Epidermal melanocyte (primary cell): ENCODE measurements at regions not wholly inside any gene's neighbourhood (a gene's known extent, or its start where the extent isn't known, plus 50 kb on each side); places are given as distances from the start of the nearest gene placed in this dataset.

Experiments
- DNase-seq: peaks from one replicate; pipeline ENCODE4 v3.0.0; 2011; ENCODE audit warnings: low spot score; ENCODE audit not compliant: insufficient read length

DNA sequence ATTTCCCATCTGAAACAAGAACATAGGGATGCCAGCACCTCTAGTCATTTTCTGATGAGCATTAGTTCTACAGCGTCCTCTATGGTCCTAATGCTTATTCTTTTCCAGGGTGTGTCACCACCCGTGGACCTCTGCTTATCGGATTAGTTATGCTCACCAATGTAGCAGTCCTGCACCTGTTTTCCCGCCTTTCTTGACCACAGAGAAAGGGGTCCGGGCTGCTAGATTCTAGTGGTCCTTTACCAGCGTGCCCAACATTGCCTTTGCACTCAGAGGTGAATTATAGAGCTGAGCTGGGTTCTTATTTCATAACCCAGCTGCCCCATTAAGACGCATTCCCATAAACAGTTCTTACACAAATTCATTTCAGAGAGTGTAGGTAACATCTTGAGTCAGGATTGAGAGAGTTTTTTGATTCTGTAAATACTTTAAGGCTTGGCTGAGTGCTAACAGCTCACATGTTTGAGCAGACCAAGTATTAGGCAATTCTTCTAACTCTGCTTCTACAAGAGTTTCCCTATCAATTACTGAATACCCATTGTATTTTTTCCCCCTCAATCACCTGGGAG lies 2205.1 kb upstream of the C9orf72 start:
- no peak for DNase-seq

DNA sequence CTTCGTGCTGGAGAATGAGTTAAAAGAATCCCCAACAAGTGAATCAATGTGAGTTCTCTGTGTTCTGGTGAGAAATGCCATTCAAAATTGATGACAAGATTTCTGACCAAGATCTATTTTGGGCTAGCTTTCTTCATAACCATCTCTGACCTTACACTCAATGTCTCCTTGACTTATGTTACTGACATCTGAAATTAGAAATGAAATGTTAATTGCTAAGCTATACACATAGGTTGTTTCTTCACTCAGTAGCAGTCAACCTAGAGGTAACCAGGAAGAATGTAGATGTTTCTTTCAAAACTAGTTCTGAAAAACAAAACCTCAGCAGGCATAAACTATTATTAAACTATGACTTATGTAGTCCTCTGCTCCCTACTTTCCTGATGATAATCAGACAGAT lies 2220.7 kb upstream of the C9orf72 start:
- no peak for DNase-seq

DNA sequence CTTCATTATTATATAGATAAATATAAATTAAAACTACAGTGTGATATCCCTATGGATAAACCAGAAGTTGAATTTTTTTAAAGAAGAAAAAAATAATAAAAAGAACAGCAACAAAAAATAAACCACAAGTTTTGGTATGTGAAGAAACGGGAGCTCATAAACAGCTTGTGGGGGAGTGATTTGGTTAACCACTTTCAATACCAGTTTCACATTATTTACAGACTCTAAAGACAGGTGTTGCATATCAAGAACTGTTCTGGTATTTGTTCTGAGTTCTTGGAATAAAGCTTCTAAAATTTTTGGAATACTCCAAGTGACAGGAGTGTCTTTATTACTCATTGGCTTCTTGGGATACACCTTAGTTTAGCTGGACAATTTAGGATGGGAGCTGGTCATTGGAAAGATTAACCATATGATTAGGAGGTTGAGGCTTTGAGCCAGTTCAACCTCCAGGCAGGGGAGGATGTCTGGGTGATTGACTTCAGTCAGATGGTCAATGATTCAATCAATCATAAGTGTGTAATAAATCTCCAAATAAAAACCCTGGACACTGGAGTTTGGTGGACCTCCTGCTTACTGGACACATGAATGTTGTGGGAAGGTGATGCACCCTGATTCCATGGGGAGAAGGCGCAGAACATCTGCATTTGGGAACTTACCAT lies 2223.1 kb upstream of the C9orf72 start:
- no peak for DNase-seq

DNA sequence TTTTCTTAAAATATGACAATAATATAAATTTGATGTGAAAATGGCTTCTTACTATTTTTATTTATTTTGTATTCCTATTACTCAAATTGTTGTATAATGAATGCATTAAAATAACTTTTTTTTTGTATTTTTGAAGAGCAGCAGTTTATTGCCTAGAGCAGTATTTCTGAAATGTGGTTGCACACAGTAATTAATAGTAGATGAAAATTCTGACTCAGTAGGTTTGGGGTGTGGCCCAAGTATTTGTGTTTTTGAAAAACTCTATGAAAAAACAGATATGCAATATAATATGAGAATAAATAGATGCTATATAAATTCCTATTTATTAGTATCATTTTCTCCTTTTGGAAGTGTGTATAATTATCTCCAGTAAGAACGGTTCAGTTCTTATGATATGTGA lies 2225.3 kb upstream of the C9orf72 start:
- DNase-seq = no peak

DNA sequence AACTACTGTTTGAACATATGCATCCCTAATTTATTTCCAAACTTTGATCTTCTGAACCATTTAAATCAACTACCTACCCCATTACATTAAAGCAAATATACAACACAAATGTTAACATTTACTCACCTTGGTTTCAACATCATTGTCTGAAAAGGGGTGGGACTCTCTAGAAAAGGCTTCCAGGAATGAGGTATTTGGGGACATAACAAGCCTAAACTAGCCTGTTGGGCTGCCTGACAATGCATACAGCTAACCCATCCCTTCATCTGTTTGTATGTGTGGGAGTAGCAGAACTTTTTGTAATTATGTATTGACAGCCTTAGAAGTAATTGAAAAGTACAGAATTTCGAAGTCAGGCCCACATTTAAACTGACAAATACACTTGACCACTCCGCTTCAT lies 2225.9 kb upstream of the C9orf72 start:
- no peak for DNase-seq

DNA sequence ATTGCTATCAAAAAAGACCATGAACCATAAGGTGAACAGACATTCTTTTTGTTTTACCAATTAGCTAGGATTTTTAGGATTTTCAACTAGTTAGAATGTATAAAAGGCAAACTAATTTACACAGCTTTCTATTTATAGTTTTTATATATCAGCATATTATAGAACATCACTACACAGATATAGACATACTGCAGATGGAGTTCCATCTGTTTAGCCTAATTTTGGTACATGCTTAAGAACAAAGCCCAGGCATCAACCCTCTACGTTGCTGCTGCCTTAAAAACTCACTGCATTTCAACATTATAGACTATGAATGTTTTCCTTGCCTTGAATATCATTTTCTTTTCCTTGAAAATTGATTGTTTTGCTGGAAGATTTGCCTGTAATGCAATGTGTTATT lies 2227.5 kb upstream of the C9orf72 start:
- no peak for DNase-seq

DNA sequence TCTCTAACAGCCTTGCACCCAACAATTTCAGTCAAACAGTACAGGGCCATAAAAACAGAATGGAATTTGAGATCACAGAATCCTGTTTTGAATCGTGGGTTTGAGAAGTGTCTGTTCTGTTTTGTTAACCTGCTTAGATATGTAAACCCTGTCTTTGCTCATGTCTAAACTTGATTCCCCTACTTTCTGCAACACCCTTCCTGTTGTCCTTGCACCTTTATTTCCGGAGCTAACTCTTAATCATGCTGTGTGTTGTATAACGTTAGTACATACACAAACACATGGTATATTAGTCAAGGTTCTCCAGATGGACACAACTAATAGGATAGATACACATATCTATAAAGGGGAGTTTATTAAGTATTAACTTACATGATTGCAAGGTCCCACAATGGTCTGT lies 2229.2 kb upstream of the C9orf72 start:
- DNase-seq = no peak

DNA sequence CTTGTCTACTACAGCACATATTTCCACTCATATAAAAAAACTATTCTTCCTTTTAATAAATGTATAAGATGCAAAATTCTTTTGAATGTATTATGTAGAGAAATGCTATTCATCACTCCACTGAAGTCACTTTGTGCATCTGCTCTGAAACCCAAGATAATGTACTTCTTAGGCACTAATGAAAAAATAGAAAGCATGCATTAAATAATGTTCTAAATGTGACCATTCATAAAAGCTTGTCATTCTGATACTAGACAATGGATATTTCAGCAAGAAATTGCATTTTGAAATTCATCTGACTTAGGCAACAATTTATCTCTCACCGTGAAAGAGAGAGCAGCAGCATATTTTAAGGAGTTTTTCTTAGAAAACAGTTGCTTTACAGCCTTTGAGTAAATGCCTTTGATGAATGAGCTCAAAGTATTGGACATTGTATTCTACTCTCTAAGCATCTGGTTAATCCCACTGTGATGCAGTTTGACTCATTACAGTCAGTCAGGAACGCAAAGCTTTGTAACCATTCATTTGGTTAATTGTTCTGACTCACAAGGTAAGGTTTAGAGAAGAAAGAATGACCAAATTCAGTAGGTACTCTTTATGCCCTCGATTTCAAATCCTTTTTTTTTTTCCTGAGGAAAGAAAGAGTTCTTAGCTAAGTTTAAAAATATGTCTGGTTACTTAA lies 2233.8 kb upstream of the C9orf72 start:
- DNase-seq = no peak

DNA sequence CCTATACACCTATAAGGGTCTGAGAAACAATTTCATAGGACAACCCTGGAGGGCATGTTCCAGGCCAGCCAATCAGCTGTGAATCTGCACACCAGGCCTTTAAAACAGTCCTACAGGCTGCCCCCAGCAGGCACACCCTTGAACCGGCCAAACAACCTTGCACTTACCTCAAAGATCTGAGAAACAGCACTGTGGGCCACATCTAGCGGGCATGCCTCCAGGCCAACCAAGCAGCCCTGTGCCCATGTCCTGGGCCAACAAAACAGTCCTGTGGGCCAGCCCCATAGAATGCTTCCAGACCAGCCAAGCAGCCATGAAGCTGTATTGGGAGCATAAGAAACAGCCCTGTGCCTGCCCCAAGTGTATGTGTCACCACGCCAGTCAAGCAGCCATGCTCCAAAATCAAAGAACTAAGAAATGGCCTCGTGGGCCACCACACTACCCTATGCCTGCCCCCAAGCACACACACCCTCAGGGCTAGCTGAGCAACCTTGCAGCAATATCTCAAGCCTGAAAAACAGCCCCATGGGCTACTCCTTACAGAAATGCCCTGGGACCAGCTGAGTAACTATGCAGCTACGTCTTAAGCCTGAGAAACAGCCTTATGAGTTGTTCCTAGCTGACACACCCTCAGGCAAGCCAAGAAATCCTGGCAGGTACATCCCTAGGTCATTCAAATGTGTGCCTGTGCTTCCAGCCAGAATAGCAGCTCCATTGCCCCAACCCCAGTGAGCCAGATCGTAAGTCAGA lies 2243.8 kb upstream of the C9orf72 start:
- no peak for DNase-seq

DNA sequence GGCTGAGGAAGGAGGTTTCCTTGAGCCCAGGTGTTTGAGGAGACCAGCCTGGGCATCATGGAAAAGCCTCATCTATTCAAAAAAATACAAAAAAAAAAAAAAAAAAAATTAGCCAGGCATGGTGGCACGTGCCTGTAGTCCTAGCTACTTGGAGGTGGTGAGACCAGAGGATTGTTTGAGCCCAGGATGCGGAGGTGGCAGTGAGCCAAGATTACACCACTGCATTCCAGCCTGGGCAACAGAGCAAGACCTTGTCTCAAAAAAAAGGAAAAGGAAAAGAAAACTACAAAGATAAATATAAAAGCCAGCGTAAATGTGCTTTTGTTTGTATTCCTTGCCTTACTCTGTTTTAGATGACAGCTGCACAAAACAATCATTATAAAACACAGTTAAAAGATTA lies 2249.2 kb upstream of the C9orf72 start:
- DNase-seq = no peak

DNA sequence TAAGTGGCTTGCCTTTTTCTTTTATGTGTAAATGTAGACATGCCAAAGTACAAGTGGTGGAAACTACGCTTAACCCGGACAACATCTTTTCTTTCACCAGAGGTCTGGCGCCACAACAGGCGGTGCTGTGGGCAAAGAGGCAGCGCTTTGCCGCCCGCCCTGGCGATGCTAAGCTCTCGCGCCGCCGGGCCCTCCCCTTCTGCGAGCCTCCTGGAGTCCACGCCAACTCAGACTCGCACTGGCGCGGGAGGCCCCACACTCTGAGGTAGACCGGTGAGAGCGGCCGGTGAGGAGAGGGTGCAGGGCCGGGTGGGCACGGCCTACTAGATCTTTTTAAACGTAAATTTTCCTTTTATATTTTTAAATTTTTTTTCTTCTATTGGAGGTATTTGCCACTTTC lies 2253.1 kb upstream of the C9orf72 start:
- no peak for DNase-seq

DNA sequence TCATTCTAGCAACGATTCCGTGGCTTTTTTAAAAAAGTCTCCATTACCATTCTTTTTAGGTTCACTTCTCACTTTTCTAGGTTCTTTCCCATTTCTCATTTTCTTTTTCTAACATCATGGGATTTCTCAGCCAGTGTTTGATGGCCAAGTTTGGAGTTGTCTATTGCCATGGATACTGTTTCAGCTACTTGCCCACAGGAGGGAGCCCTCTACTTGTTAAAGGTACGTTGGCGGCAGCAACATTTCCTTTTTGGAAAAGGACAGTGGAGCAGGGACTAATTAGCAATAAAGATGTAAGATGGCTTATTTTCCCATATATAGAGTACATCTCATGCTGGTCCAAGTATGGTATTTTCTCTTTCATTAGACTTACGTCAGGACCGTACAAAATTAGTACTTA lies 2257.5 kb upstream of the C9orf72 start:
- DNase-seq = no peak

DNA sequence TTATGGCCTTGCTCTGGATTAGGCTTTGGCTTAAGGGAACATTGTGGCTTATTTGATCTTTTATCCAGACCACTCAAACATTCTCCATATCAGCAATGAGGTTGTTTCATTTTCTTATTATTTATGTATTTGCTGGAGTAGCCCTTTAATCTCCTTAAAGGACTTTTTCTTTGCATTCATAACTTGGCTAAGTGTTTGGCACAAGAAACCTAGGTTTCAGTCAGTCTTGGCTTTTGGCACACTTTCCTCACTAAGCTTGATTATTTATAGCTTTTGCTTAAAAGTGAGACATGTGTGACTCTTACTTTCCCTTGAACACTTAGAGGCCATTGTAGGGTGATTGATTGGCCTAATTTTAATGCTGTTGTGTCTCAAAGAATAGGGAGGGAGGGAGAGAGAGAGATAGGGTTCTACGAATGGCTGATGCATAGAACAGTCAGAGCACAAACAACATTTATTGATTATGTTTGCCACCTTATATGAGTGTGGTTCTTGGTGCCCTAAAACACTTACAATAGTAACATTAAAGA lies 2265.3 kb upstream of the C9orf72 start:
- DNase-seq = no peak

DNA sequence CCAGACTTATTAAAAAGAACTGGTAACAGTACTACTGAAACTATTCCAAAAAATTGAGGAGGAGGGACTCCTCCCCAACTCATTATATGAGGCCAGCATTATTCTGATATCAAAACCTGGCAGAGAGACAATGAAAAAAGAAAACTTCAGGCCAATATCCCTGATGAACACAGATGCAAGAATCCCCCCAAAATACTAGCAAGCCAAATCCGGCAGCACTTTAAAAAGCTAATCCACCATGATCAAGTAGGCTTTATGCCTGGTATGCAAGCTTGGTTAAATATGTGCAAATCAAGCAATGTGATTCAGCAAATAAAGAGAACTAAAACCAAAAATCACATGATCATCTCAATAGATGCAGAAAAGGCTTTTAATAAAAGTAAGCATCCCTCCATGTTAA lies 2271.0 kb upstream of the C9orf72 start:
- no peak for DNase-seq

DNA sequence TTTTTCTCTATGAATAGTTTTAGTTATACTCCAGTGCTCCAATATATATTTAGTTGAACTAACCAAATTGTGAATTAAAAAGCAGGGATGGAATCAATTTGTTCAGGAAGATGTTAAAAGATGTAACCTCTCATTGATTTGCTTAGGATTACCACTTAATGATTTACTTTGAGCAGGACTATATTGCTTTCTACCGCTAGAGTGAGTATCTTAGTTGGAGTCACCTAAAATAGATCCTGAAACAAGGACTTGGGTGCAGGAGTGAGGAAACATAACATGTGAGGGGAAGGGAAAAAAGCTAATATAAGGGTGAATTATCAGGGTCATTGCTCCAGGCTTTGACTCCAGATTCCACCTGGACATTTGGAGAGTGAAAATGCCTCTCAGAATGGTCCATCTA lies 2277.4 kb upstream of the C9orf72 start:
- no peak for DNase-seq

DNA sequence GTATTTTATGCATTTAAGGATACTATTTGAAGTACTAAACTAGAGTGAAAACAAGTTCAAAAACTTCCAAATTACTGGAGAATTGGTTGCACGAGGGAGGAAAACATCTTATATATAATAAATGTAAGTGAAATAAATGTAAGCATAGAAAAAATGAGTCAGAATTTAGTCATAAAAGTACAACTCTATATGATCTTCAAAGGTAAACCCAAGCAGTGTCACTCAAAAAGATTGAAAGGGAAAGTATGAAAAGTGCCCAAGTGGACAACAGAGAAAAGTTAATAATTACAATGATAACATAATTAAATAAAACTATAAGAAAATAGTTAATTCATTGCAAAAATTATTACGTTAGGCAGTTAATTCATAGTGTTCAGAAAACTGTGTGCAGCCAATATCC lies 2288.5 kb upstream of the C9orf72 start:
- DNase-seq = no peak

DNA sequence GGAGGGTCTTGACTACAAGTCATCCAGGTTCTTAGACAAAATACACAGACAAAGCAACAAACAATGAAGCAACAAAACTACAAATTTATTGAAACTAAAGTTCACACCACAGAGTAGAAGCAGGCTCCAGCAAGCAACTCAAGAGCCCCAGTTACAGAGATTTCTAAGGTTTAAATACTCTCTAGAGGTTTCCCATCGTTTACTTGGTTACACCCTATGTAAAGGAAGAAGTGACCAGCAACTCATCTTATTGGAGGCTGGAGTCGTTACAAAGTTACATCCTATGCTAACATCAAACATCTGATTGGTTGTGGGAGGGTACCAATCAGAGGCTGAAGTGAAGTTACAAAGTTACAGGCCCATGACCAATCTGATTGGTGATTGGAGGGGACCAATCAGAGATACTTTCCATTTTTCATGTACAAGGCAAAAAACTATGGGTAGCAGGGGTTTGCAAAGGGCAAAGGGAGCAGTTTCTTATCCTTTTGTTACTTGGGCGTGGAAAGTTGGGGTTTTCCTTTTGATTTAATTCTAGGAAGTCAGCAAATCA lies 2292.6 kb upstream of the C9orf72 start:
- DNase-seq = no peak

DNA sequence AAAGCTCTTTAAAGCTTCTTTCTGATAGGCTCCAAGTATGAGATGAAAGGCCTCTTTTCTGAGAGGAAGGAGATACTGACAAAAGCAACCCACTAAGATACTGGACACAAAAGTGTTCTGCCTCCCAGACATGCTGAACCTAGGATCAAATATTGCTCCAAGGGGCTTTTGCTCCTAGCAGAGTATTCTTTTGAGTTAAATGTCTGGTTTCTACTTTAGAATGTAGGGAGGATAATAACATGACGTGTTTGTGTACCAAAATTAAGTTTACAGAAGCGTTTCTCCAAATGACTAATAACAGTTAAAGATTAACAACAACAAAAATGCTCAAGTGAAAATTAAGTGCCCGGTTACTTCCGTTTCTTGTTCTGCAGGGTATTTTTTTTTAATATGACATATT lies 2293.3 kb upstream of the C9orf72 start:
- DNase-seq = no peak

DNA sequence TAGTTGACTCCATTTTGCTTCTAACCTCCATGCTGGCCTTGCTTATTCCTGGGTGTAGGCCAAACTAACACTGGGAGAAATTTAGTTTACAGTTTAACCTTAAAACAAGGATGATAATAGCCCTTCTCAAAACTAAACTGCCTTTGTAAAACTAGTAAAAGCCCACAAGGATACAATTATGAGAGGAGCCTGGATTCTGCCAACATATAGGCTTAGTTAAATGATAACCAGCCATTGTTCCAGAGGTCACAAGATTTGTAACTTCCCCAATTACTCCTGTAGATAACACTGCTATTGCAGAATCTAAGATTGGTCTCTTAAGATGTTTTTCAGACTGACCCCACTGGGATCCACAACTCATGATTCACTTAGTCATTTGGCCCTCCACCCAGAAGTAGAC lies 2300.3 kb upstream of the C9orf72 start:
- no peak for DNase-seq

DNA sequence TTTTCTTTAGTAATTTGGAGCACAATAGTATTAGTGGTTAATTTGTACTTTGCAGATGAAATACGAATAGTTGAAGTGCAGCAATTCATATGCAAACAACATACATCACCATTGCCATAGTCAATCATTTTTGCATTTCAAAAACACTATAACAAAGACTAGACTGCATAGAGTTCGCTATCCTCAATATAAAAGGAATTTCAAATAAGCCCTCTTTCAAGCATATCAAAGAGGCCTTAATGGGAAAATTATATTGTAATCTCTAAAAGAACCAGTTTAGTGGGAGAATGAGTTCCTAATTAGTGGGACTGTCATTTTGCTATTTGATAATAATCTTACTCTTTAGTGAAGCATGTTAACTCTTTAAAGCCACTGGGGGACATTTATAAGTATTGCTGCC lies 2302.3 kb upstream of the C9orf72 start:
- no peak for DNase-seq

DNA sequence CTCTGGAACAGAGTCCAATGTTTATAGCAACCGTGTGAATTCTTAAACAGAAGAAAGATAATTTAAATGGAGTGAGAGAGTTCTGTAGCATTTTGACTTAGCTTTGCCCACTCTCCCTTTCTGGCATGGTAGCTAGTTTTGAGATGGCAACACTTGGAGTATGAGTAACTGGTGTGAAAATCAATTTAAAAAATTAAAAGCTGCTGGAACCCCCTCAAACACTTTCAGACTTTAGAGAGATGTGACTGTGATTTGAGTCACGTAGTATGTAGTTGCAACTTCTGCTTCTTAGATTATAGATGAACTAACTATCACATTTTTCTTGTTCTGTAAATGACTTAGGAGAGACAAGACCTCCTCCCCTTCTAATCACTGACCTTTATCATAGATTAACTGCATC lies 2309.5 kb upstream of the C9orf72 start:
- DNase-seq = no peak

DNA sequence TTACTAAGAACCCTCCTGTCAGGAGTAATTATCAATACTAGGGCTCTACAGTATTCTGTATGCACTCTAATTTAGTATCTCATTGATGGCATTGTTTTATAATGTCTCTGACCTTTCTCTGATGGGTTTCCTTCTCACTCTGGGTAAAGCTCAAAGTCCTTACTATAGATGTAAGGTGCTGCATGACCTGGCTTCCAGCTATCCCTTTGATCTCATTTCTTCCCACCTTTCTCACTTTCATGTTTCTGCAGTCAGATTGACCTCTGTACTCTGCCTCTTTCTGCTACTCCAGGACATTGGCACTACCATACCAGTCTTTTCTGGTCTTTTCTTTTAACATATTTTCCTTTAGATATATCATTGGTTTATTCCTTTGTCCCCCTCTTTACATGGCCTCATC lies 2332.8 kb upstream of the C9orf72 start:
- DNase-seq = no peak
